ENCODE measurements at regions not wholly inside any gene's neighbourhood (a gene's known extent, or its start where the extent isn't known, plus 50 kb on each side); places are given as distances from the start of the nearest gene placed in this dataset.

GRCh38 chr5:74301576-74301975 is 339.0 kb downstream of the ENC1 start:
- FAIRE-seq (no peak), DNase-seq (ENCODE audit: insufficient read length, low spot score) (no peak)
- TF ChIP-seq POLR2A (IDR thresholded peaks at IDR 0.05; ENCODE audit: low read depth, low read length) = no peak

- no peak for FAIRE-seq
- no peak for TF ChIP-seq POLR2A (IDR thresholded peaks at IDR 0.05; ENCODE audit: low read depth, low read length)
- DNase-seq (ENCODE audit: insufficient read length, low spot score) = no peak
These were observed 339.6 kb downstream of the ENC1 start for GRCh38 chr5:74300808-74301389.

GRCh38 chr5:74299833-74300232 is 340.7 kb downstream of the ENC1 start:
- DNase-seq (ENCODE audit: insufficient read length, low spot score) = no peak
- no peak for FAIRE-seq
- TF ChIP-seq POLR2A (IDR thresholded peaks at IDR 0.05; ENCODE audit: low read depth, low read length) = no peak

GRCh38 chr5:74296685-74297408 is 343.7 kb downstream of the ENC1 start:
- DNase-seq (ENCODE audit: insufficient read length, low spot score) = no peak
- no peak for FAIRE-seq
- TF ChIP-seq POLR2A (IDR thresholded peaks at IDR 0.05; ENCODE audit: low read depth, low read length) = no peak

- DNase-seq (ENCODE audit: insufficient read length, low spot score) (no peak), FAIRE-seq (no peak)
- TF ChIP-seq POLR2A (IDR thresholded peaks at IDR 0.05; ENCODE audit: low read depth, low read length) = no peak
These were observed 344.9 kb downstream of the ENC1 start for GRCh38 chr5:74295676-74296075.

- DNase-seq (ENCODE audit: insufficient read length, low spot score) (no peak), FAIRE-seq (no peak)
- TF ChIP-seq POLR2A (IDR thresholded peaks at IDR 0.05; ENCODE audit: low read depth, low read length) = no peak
These were observed 345.4 kb downstream of the ENC1 start for GRCh38 chr5:74295141-74295540.

- DNase-seq (ENCODE audit: insufficient read length, low spot score) = no peak
- no peak for TF ChIP-seq POLR2A (IDR thresholded peaks at IDR 0.05; ENCODE audit: low read depth, low read length)
- no peak for FAIRE-seq
These were observed 346.3 kb downstream of the ENC1 start for GRCh38 chr5:74294231-74294705.

GRCh38 chr5:74293182-74293581 is 347.3 kb downstream of the ENC1 start:
- TF ChIP-seq POLR2A (IDR thresholded peaks at IDR 0.05; ENCODE audit: low read depth, low read length) = no peak
- FAIRE-seq = no peak
- no peak for DNase-seq (ENCODE audit: insufficient read length, low spot score)

GRCh38 chr5:74290634-74291241 is 349.8 kb downstream of the ENC1 start:
- FAIRE-seq = no peak
- no peak for DNase-seq (ENCODE audit: insufficient read length, low spot score)
- TF ChIP-seq POLR2A (IDR thresholded peaks at IDR 0.05; ENCODE audit: low read depth, low read length) = no peak

- DNase-seq (ENCODE audit: insufficient read length, low spot score) = no peak
- FAIRE-seq = no peak
- TF ChIP-seq POLR2A (IDR thresholded peaks at IDR 0.05; ENCODE audit: low read depth, low read length) = no peak
These were observed 350.8 kb downstream of the ENC1 start for GRCh38 chr5:74289691-74290090.

GRCh38 chr5:74289238-74289637 is 351.3 kb downstream of the ENC1 start:
- no peak for DNase-seq (ENCODE audit: insufficient read length, low spot score)
- TF ChIP-seq POLR2A (IDR thresholded peaks at IDR 0.05; ENCODE audit: low read depth, low read length) = no peak
- no peak for FAIRE-seq

GRCh38 chr5:74288448-74289108 is 351.9 kb downstream of the ENC1 start:
- TF ChIP-seq POLR2A (IDR thresholded peaks at IDR 0.05; ENCODE audit: low read depth, low read length) = no peak
- DNase-seq (ENCODE audit: insufficient read length, low spot score) = no peak
- no peak for FAIRE-seq

GRCh38 chr5:74288038-74288437 is 352.5 kb downstream of the ENC1 start:
- no peak for FAIRE-seq
- DNase-seq (ENCODE audit: insufficient read length, low spot score) = no peak
- TF ChIP-seq POLR2A (IDR thresholded peaks at IDR 0.05; ENCODE audit: low read depth, low read length) = no peak
